RCC 7860 (cell line): ENCODE measurements at regions not wholly inside any gene's neighbourhood (a gene's known extent, or its start where the extent isn't known, plus 50 kb on each side); places are given as distances from the start of the nearest gene placed in this dataset.
"Not testable (repeated sequence)": the region's sequence is repeated elsewhere in the genome, so short reads cannot be mapped to it uniquely, and the experiment has no call there.

Source experiments
- DNase-seq: peaks from one replicate; pipeline ENCODE4 v3.0.0-alpha.2; 2015; ENCODE audit warnings: low spot score
- FAIRE-seq: peaks from 2 replicates; lab custom pipeline; 2012; peaks lifted over from hg19 to GRCh38; lab: Jason Lieb, UNC

DNA sequence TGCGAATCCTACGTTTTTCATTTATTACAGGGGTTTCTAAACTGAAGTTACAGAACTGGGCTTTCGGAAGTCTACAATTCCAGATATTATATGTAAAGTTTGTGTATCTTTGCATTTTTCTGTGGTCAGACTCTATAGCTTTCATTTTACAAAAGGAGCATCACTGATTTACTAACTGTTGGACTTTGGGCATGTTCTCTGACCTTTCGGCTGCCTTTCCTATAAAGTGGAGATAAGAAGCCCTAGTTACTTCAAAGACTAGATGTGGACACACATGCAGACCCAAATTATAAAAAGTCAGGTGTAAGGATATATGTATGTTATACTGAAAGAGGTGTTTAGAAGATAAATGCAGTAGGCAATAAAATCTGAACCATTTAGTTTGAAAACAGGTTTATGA is 126.6 kb upstream of the PRKCQ start:
- no peak for DNase-seq
- no peak for FAIRE-seq

DNA sequence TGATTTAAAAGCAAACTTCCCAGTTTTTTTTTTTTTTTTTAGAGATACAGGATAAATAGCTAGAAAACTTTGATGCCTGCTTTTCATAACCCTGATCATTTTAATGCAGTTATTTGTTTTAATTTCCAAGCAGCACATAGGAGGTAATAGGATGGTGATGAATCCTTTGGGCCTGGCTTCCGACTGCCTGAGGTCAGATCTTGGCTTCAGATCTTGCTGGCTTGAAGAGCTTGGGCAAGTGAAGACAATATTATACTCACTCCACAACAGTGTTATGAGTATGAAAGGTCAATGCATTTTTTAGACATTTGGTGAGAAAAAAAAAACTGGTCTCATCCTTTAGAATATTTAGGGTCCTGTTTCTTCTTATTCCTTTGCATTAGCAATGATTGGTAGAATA is 124.8 kb upstream of the PRKCQ start:
- DNase-seq (no peak), FAIRE-seq (no peak)

DNA sequence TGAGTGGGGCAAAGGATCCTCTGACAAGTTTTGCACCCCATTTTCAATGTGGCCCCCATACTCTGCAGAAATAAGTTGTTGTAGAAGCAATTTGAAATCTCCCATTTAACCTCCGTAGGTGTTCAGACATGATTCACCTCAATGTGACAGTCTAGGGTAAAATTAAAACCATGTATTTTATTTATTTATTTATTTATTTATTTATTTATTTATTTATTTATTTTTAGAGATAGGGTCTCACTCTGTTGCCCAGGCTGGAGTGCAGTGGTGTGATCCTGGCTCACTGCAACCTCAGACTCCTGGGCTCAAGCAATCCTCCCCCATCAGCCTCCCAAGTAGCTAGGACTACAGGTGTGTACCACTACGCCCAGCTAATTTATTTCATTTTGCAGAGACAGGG is 122.8 kb upstream of the PRKCQ start:
- not testable (repeated sequence) for DNase-seq, FAIRE-seq

DNA sequence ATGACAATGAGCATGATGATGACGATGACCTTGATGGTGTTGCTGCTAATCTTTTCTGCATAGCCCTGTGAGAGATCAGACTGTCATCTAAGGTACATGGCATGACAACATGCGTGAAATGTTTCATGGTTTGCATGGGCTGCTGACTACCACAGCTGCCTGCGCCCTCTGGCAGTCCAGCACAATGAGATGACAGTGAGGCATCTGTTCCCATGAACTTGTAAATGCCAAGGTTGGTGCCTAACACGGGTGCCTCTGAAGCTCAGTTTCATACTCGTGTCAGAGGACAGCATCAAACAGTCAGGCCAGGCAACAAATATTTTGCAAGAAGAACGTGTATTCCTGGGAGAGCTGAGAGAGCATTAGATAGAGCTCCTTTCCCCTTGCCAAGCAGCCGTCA is 122.0 kb upstream of the PRKCQ start:
- FAIRE-seq: no peak
- DNase-seq: no peak

DNA sequence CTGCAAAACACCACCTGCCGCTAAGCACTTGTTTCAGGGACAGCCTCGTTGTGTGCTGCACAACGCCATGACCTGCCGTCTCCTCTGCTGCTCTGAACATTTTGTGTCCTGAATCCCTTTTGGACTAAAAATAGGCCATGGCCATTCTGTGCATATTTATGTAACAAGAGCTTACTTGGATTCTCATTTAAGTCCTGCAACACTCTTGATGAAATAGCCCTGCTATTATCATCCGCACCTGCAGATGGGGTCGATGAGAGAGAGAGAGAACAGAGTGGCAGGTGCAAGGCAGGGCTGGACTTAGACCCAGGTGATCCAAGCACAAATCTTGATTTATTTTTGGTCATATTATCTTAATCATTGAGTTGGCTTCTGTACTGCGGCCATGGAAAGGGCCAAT is 121.2 kb upstream of the PRKCQ start:
- DNase-seq (no peak), FAIRE-seq (no peak)

DNA sequence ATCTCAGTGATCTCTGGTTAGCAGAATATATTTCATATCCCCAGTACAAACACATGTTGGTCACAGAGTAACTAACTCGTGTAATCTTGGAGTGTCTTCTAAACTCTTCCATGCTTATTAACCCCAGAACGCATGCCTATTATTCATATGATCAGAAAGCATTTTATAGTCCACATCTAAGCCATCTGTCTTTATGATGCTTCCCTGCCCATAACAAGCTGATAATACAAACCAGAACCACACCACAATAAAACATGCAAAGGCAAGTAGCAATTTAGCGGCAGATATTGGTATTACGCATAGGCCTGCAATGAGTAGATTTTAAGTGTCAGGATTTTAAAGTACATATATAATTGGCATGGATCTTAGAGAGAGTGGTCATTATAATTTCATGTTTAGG is 120.0 kb upstream of the PRKCQ start:
- FAIRE-seq (no peak), DNase-seq (no peak)

DNA sequence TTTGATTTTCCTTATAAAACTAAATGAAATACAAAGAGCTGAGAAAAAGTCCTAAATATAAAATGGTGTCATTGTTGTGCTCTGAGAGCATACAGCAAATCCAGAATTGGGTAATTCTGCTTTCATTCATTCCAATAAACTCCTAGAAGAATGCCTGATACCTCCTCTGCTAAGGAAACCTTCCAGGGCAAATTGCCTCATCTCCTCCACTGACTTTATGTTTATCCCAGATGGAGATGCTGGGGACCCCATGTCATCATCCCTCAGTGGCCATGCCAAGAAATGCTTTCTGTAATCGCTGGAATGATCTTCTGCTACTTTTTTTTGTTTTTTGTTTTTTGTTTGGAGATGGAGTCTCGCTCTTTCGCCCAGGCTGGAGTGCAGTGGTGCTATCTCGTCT is 119.3 kb upstream of the PRKCQ start:
- no peak for FAIRE-seq
- DNase-seq: no peak

DNA sequence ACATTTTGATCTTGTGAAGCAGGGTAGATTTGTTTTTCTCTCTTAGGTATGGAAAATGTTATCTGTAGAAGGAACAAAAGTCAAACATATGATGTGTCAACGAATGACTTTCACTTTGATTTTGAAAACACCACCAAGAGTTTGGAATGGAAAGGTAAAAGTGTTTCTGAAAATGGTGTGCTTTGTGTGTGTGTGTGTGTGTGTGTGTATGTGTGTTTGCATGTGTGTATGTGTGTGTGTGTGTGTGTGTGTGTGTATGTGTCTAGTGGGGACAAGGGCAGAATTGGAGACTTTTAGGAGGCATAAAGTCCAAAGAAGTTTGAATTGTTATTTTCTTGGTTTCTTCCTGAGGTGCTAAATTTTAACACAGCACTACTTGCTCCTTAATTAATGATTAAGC is 115.4 kb upstream of the PRKCQ start:
- FAIRE-seq (no peak), DNase-seq (no peak)

DNA sequence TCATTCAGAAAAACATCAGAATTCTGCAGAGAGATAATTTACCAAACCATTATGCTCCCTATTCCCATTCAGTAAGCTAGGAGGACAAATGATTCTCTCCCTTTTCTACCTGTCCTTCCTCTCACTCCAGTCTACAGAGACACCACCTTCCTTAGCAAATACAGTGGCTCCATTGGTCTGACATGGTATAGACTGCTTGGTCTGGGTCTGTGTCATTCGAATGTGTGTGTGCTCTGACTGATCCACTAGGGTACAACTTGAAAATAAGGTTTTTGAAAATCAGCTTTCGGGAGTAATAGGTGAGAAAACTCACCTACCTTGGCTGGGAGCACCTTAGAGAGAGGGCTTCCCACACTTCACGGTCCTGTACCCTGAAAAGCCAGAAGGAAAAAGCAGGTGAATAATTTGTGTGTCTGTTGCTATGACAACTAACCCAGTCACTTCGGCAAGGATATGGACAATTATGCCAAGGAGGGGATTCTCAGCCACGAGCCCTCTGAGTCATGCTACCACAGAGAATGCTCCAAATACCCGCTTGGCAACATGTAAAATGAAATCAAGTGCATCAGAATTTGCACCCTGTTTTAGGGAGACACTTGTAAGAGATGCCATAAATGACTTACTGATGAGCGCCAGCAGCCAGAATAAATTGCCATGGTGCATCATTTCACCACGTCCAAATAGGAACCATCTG is 114.5 kb upstream of the PRKCQ start:
- FAIRE-seq: no peak
- DNase-seq: peak; percentile 25

DNA sequence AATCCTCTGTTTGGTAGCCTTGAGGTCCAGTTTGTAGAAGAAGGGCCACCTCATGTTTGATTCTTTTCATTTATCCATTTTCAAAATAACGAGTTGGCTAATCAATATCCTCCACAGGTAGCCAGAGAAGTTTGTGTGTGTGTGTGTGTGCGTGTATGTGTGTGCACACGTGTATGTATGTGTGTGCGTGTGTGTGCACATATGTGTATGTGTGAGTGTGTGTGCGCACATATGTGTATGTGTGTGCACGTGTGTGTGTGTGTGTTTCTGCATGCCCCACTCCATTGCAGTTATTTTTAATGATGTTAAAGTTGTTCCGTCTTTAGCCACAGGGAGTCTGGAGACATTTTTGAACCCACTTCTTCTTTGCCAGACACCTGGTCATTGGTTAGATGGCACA is 112.8 kb upstream of the PRKCQ start:
- DNase-seq (no peak), FAIRE-seq (no peak)

DNA sequence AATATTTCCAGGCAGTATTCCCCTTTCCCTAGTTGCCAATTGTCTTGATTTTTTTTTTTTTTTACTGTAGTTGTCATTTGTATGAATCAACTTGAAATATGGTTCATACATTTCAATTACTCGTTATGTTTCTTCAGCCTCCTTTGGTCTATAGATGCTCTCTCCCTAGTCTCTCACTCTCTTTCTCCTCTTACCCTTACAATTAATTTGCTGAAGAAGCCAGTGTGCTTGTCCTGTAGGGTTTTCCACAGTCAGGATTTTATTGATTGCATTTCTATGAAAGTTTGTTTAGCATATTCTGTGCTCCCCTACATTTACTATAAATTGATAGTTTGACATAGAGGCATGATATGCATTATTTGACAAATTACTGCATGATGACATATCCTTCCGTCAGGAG is 112.0 kb upstream of the PRKCQ start:
- FAIRE-seq: no peak
- DNase-seq: no peak

DNA sequence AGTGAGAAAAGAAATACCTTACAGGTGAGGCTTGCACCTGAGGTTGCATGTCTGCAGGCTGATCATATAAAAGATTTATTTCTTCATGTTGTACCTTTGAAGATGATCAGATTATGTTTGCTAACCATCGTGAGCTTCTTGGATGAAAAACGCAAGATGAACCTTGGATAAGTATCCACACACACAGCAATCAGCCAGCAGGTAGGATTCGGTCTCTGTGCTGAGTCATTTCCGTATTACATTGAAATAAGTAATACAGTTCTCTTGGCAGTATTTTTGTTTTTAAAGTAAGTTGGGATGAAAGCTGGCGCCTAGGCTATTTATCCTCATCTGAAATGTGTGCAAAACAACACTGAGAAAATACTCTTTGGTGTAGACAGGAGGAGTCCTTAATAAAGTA is 109.0 kb upstream of the PRKCQ start:
- no peak for DNase-seq
- no peak for FAIRE-seq

DNA sequence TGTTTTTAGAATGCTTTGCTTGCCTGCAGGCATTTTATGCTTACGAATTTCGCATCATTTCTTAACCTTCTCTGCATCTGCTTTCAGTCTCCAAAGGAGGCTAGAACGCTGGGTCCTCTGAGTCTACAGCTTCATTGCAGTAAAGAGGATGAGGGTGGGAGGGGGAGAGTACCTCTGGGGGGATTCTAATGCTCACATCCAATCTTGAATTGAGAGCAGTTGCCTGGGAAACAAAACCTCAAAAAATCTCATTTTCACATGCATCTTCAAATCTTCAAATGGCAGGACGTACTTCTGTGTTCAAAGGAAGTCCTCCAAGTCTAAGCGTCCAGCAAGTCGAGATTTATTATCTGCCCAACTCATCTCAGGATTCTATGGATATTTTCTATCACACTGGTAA is 100.7 kb upstream of the PRKCQ start:
- FAIRE-seq (no peak), DNase-seq (no peak)

DNA sequence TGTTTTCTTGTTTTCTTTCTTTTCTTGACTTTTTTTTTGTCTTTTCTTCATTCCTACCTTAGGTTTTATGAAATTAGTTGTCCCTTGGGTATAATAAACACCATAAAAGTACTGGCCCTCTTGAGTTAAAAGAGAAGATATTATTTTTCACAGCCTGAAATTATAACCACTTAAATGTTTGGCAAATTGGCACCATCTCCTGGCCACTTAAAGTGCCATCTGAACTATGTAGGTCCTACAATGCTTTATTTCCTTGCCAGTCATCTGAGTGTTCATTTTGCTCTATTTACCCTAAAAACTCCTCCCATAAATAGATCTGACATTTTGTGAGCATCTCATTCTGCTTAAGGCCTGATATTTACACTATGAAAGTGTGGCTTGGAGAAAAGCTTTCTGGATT is 98.9 kb upstream of the PRKCQ start:
- FAIRE-seq (no peak), DNase-seq (no peak)

DNA sequence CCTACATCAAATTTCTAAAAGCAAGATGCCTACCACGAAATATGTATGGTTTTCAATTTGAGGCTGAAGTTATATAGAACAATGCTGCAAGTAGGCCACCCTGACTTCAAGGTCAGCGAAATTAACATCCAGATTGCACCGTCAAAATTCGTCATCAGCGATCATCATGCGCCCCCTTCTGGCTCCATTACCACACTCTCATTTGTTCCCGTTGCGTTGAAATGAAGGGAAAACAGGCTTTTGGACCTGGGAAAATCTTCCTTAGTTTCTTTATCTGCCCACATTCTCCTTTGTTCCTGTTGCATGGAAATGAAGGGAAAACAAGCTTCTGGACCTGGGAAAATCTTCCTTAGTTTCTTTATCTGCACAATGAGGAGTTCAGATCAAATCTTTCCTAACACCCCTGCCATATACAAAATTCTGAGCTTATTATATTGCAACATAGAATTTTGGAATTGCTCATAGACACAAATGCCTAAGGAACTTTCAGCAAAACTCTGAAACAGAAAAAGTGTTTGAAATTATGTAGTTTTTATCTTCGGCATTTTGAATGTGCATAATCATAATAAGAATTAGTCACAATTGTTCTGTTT is 98.2 kb upstream of the PRKCQ start:
- DNase-seq: peak; percentile 8
- FAIRE-seq: peak; percentile 63

DNA sequence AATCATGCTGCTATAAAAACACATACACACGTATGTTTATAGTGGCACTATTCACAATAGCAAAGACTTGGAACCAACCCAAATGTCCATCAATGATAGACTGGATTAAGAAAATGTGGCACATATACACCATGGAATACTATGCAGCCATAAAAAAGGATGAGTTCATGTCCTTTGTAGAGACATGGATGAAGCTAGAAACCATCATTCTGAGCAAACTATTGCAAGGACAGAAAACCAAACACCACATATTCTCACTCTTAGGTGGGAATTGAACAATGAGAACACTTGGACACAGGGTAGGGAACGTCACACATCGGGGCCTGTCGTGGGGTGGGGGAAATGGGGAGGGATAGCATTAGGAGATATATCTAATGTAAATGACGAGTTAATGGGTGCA is 97.1 kb upstream of the PRKCQ start:
- FAIRE-seq, DNase-seq: not testable (repeated sequence)

DNA sequence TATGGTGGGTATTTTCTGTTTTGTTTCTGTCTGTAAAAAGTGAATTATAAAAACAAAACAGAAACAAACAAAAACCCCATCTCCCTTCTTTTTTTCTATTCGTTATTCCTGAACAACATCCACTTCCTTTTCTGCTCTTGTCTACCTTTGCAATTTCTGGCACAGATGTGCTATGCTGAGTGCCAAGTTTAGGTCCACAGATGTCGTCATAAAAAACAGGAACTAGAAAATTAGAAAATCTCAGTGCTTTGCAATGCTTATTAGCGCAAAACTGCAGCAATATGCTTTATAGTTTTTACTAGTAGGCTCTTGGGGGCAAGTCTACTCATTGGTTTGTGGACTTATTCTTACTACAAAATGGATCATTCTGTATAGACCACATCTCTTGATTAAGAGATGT is 94.2 kb upstream of the PRKCQ start:
- DNase-seq: no peak
- no peak for FAIRE-seq

DNA sequence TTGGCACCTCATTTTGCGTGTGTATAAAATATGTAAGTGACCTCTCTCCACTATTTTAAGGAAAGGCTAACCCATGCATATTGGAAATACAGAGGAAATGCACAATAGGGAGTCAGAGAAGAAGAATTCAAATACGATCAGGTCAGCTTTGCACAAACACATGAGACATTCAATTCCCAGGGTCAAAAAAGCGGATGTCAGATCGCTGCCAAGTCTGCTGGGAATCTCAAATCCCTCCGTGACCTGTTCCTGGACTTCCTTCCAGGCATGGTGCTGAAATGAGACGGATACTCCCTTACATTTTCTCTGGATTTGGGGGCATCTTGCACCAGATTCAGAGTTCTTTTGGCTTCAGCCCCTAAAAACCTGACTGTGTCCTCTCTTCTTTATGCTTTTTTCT is 91.9 kb upstream of the PRKCQ start:
- DNase-seq (no peak), FAIRE-seq (no peak)

DNA sequence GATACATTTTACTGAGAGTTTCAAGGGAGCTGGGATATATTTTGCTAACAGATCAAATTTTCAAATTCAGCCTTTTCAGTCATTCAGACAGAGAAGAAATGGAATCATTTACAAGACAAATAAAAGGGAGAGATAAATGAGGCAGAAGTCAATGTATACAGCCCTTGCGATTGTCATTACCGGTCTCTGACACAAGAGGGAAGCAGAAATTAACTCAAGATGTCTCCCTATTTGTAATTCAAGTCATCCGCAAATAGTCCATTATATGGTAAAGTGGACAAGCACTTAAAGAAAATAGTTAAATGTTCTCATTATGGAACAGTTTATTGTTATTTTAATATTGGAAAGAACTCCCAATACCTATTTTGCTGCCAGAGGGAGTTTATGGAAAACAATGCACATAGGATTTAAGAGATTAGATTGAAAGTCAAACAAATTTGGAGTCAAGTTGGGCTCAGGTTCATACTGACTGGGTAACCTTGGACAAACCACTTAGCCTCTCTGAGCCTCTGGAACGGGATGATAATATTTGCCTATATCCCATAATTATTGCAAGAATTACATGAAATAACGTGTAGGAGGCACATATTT is 89.3 kb upstream of the PRKCQ start:
- FAIRE-seq (peak; percentile 53), DNase-seq (peak; percentile 20)

DNA sequence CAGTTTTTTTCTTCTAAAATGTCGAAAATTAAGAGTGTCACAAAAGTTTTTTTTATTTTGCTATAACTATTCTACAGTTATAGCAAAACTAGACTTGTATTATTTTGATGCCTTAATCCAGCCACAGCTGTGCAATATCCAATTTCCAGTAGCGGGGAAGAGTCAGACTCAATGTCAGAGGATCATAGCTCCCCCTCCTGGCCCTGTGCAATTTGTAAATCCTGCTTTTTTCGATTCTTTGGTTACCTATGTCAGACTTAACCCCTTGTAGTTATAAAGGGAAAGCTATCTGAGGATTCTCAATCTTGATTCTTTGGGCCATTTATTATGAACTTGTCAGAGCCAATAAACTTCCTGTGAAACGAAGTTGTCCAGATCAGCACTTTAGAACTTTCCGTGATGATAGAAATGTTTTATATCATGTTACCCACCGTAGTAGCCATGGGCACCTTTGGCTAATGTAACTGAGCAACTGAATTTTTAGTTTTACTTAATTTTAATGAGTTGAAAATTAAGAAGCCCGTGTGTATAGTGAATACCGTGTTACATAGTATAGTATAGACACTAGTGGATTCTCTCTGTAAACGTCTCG is 87.7 kb upstream of the PRKCQ start:
- FAIRE-seq: no peak

DNA sequence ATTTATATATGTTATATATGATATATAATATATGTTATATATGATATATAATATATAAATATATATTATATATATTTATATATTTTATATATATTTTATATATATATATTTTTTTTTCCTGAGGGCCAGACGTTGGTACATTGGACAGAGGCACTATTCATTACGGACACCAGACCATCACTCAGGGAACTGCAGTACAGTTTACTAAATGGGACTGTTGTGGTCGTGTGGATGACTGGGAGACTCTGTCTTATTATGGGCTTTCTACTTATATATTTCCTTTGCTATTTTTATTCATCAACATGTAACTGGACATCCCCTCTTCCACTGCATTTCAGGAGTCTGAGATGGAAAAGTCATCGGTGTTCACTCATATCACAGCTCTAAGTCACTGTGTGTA is 87.1 kb upstream of the PRKCQ start:
- peak; percentile 84 for FAIRE-seq
- no peak for DNase-seq

More for the DNA sequence above, 87.7 kb upstream of the PRKCQ start:
- peak; percentile 18 for DNase-seq

DNA sequence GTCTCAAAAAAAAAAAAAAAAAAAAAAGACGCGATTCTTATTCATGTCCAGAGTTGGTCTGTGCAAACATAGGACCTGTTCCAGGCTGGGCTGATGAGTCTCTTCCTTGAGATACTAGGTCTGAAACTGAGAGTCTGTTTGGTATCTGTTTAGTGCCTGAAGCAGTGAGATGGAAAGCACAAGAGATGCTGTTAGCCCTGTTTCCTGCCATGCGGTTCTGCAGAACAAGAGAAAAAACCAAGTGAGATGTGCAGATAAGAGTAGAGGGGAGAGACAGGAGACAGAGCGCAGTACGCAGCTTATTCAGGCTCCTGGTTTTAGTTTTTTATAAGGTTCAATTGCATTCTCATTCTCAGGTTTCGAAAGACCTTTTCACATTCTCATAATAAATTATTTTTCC is 85.8 kb upstream of the PRKCQ start:
- FAIRE-seq: no peak

More for the DNA sequence above, 85.8 kb upstream of the PRKCQ start:
- no peak for DNase-seq
